COLO829 (cell line): ENCODE measurements at regions not wholly inside any gene's neighbourhood (a gene's known extent, or its start where the extent isn't known, plus 50 kb on each side); places are given as distances from the start of the nearest gene placed in this dataset.

ENCODE experiments used
- DNase-seq: peaks from one replicate; pipeline ENCODE4 v3.0.0; 2012; ENCODE audit warnings: low spot score

GRCh38 chr2:128778843-128779242, 460.2 kb upstream of the HS6ST1 start:
- no peak for DNase-seq

GRCh38 chr2:128779301-128780095, 460.8 kb upstream of the HS6ST1 start:
- no peak for DNase-seq

- no peak for DNase-seq
Measured at GRCh38 chr2:128780434-128781080, 461.9 kb upstream of the HS6ST1 start.

GRCh38 chr2:128781166-128781565, 462.5 kb upstream of the HS6ST1 start:
- DNase-seq = no peak

GRCh38 chr2:128781585-128782385, 463.1 kb upstream of the HS6ST1 start:
- DNase-seq = no peak

GRCh38 chr2:128782411-128783192, 463.9 kb upstream of the HS6ST1 start:
- no peak for DNase-seq

GRCh38 chr2:128783193-128783671, 464.6 kb upstream of the HS6ST1 start:
- DNase-seq = no peak

- no peak for DNase-seq
Measured at GRCh38 chr2:128783896-128784295, 465.2 kb upstream of the HS6ST1 start.

- DNase-seq = no peak
Measured at GRCh38 chr2:128784626-128785306, 466.1 kb upstream of the HS6ST1 start.

- no peak for DNase-seq
Measured at GRCh38 chr2:128786316-128786715, 467.6 kb upstream of the HS6ST1 start.

- no peak for DNase-seq
Measured at GRCh38 chr2:128786741-128787478, 468.2 kb upstream of the HS6ST1 start.

GRCh38 chr2:128787616-128788015, 468.9 kb upstream of the HS6ST1 start:
- DNase-seq = no peak

GRCh38 chr2:128788636-128789220, 470.1 kb upstream of the HS6ST1 start:
- no peak for DNase-seq

GRCh38 chr2:128789221-128789620, 470.6 kb upstream of the HS6ST1 start:
- no peak for DNase-seq

GRCh38 chr2:128789776-128790455, 471.2 kb upstream of the HS6ST1 start:
- no peak for DNase-seq

- DNase-seq = no peak
Measured at GRCh38 chr2:128790541-128791001, 471.9 kb upstream of the HS6ST1 start.

- no peak for DNase-seq
Measured at GRCh38 chr2:128791120-128791984, 472.7 kb upstream of the HS6ST1 start.

- DNase-seq = no peak
Measured at GRCh38 chr2:128791985-128792320, 473.3 kb upstream of the HS6ST1 start.
